ENCODE measurements at regions not wholly inside any gene's neighbourhood (a gene's known extent, or its start where the extent isn't known, plus 50 kb on each side); places are given as distances from the start of the nearest gene placed in this dataset.
"Not testable (repeated sequence)": the region's sequence is repeated elsewhere in the genome, so short reads cannot be mapped to it uniquely, and the experiment has no call there.

GRCh38 chr15:77836121-77836692, 203.5 kb upstream of the LINGO1 start:
- Mint-ChIP-seq H3K27ac (no peak overlapping the region), H3K27me3 (peaks cover 52% of the 10 kb centered on the region), H3K4me1 (no peaks in the 10 kb centered on the region), H3K4me3 (no peak overlapping the region), H3K36me3 (ENCODE audit: low read depth) (no peaks in the 10 kb centered on the region)
- ATAC-seq = no peak
- no peak for DNase-seq
- H3K9me3 ChIP-seq (ENCODE audit: control insufficient read depth, low read length, poor library complexity, severe bottlenecking) = no peaks in the 10 kb centered on the region

- Mint-ChIP-seq H3K27me3 (peaks cover 34% of the 10 kb centered on the region), H3K36me3 (ENCODE audit: low read depth) (no peaks in the 10 kb centered on the region), H3K27ac (no peak overlapping the region), H3K4me1 (no peaks in the 10 kb centered on the region), H3K4me3 (no peak overlapping the region)
- ATAC-seq (no peak), DNase-seq (no peak)
- no peaks in the 10 kb centered on the region for H3K9me3 ChIP-seq (ENCODE audit: control insufficient read depth, low read length, poor library complexity, severe bottlenecking)
Measured at GRCh38 chr15:77834276-77834990, 201.7 kb upstream of the LINGO1 start.

GRCh38 chr15:77832874-77833273, 200.2 kb upstream of the LINGO1 start:
- no peak for DNase-seq
- H3K9me3 ChIP-seq (ENCODE audit: control insufficient read depth, low read length, poor library complexity, severe bottlenecking) = no peaks in the 10 kb centered on the region
- Mint-ChIP-seq H3K4me3 (no peak overlapping the region), H3K36me3 (ENCODE audit: low read depth) (no peaks in the 10 kb centered on the region), H3K4me1 (no peaks in the 10 kb centered on the region), H3K27ac (no peak overlapping the region), H3K27me3 (peaks cover 24% of the 10 kb centered on the region)
- ATAC-seq = no peak

GRCh38 chr15:77831986-77832385, 199.3 kb upstream of the LINGO1 start:
- no peak for DNase-seq
- no peaks in the 10 kb centered on the region for H3K4me1 Mint-ChIP-seq
- ATAC-seq = no peak
- H3K36me3 Mint-ChIP-seq (ENCODE audit: low read depth) = no peaks in the 10 kb centered on the region
- no peak overlapping the region for H3K4me3 Mint-ChIP-seq
- H3K27me3 Mint-ChIP-seq = peaks cover 16% of the 10 kb centered on the region
- no peak overlapping the region for H3K27ac Mint-ChIP-seq
- no peaks in the 10 kb centered on the region for H3K9me3 ChIP-seq (ENCODE audit: control insufficient read depth, low read length, poor library complexity, severe bottlenecking)

GRCh38 chr15:77830051-77830468, 197.3 kb upstream of the LINGO1 start:
- Mint-ChIP-seq H3K4me3 (no peak overlapping the region), H3K27me3 (peaks cover 7% of the 10 kb centered on the region), H3K36me3 (ENCODE audit: low read depth) (no peaks in the 10 kb centered on the region), H3K4me1 (no peaks in the 10 kb centered on the region), H3K27ac (no peak overlapping the region)
- ATAC-seq (no peak), DNase-seq (no peak)
- H3K9me3 ChIP-seq (ENCODE audit: control insufficient read depth, low read length, poor library complexity, severe bottlenecking) = no peaks in the 10 kb centered on the region

- DNase-seq; H3K36me3 Mint-ChIP-seq (ENCODE audit: low read depth); ATAC-seq; H3K4me3 Mint-ChIP-seq; H3K4me1 Mint-ChIP-seq; H3K9me3 ChIP-seq (ENCODE audit: control insufficient read depth, low read length, poor library complexity, severe bottlenecking); H3K27ac Mint-ChIP-seq: not testable (repeated sequence)
- peaks cover 12% of the 10 kb centered on the region for H3K27me3 Mint-ChIP-seq
Measured at GRCh38 chr15:77829331-77829730, 196.6 kb upstream of the LINGO1 start.

GRCh38 chr15:77827860-77828259, 195.1 kb upstream of the LINGO1 start:
- Mint-ChIP-seq H3K27ac (no peak overlapping the region), H3K4me3 (no peak overlapping the region), H3K27me3 (peaks cover 26% of the 10 kb centered on the region), H3K4me1 (peaks cover under 1% of the 10 kb centered on the region), H3K36me3 (ENCODE audit: low read depth) (no peaks in the 10 kb centered on the region)
- no peaks in the 10 kb centered on the region for H3K9me3 ChIP-seq (ENCODE audit: control insufficient read depth, low read length, poor library complexity, severe bottlenecking)
- no peak for ATAC-seq
- DNase-seq = no peak

- Mint-ChIP-seq H3K4me1 (peaks cover 2% of the 10 kb centered on the region), H3K36me3 (ENCODE audit: low read depth) (peaks cover under 1% of the 10 kb centered on the region), H3K4me3 (no peak overlapping the region), H3K27ac (no peak overlapping the region), H3K27me3 (peaks cover 43% of the 10 kb centered on the region)
- DNase-seq (no peak), ATAC-seq (no peak)
- H3K9me3 ChIP-seq (ENCODE audit: control insufficient read depth, low read length, poor library complexity, severe bottlenecking) = no peaks in the 10 kb centered on the region
Measured at GRCh38 chr15:77826006-77826695, 193.4 kb upstream of the LINGO1 start.

- ATAC-seq (no peak), DNase-seq (no peak)
- Mint-ChIP-seq H3K4me3 (no peak overlapping the region), H3K4me1 (peaks cover 6% of the 10 kb centered on the region), H3K36me3 (ENCODE audit: low read depth) (peaks cover 3% of the 10 kb centered on the region), H3K27me3 (peaks cover 49% of the 10 kb centered on the region), H3K27ac (no peak overlapping the region)
- H3K9me3 ChIP-seq (ENCODE audit: control insufficient read depth, low read length, poor library complexity, severe bottlenecking) = no peaks in the 10 kb centered on the region
Measured at GRCh38 chr15:77825546-77825945, 192.8 kb upstream of the LINGO1 start.

GRCh38 chr15:77825252-77825542, 192.5 kb upstream of the LINGO1 start:
- H3K9me3 ChIP-seq (ENCODE audit: control insufficient read depth, low read length, poor library complexity, severe bottlenecking) = no peaks in the 10 kb centered on the region
- DNase-seq (no peak), ATAC-seq (no peak)
- peaks cover 52% of the 10 kb centered on the region for H3K27me3 Mint-ChIP-seq
- H3K27ac Mint-ChIP-seq = no peak overlapping the region
- peaks cover 7% of the 10 kb centered on the region for H3K4me1 Mint-ChIP-seq
- peaks cover 3% of the 10 kb centered on the region for H3K36me3 Mint-ChIP-seq (ENCODE audit: low read depth)
- no peak overlapping the region for H3K4me3 Mint-ChIP-seq

- no peaks in the 10 kb centered on the region for H3K9me3 ChIP-seq (ENCODE audit: control insufficient read depth, low read length, poor library complexity, severe bottlenecking)
- no peak for DNase-seq
- Mint-ChIP-seq H3K4me3 (no peak overlapping the region), H3K27me3 (peaks cover 52% of the 10 kb centered on the region), H3K36me3 (ENCODE audit: low read depth) (peaks cover 3% of the 10 kb centered on the region), H3K27ac (no peak overlapping the region), H3K4me1 (peaks cover 7% of the 10 kb centered on the region)
- ATAC-seq = no peak
Measured at GRCh38 chr15:77824361-77825251, 191.9 kb upstream of the LINGO1 start.

GRCh38 chr15:77823736-77824135, 191.0 kb upstream of the LINGO1 start:
- DNase-seq = no peak
- Mint-ChIP-seq H3K36me3 (ENCODE audit: low read depth) (peaks cover 3% of the 10 kb centered on the region), H3K27ac (no peak overlapping the region), H3K27me3 (peaks cover 52% of the 10 kb centered on the region), H3K4me1 (peaks cover 7% of the 10 kb centered on the region), H3K4me3 (no peak overlapping the region)
- H3K9me3 ChIP-seq (ENCODE audit: control insufficient read depth, low read length, poor library complexity, severe bottlenecking) = no peaks in the 10 kb centered on the region
- no peak for ATAC-seq

- Mint-ChIP-seq H3K27me3 (peaks cover 57% of the 10 kb centered on the region), H3K27ac (no peak overlapping the region), H3K4me3 (no peak overlapping the region), H3K36me3 (ENCODE audit: low read depth) (peaks cover 3% of the 10 kb centered on the region), H3K4me1 (peaks cover 7% of the 10 kb centered on the region)
- ATAC-seq = no peak
- no peaks in the 10 kb centered on the region for H3K9me3 ChIP-seq (ENCODE audit: control insufficient read depth, low read length, poor library complexity, severe bottlenecking)
- no peak for DNase-seq
Measured at GRCh38 chr15:77822631-77823230, 190.0 kb upstream of the LINGO1 start.

All from T-helper 17 cell (primary cell).